Activated T-cell treated with anti-CD3 and anti-CD28 coated beads, Interleukin-2, amount 50 U/mL, for 72 hours (primary cell): ENCODE measurements at regions not wholly inside any gene's neighbourhood (a gene's known extent, or its start where the extent isn't known, plus 50 kb on each side); places are given as distances from the start of the nearest gene placed in this dataset.
A peak's percentile ranks its signal among the peaks of the same experiment; 100 is the strongest.
"Not testable (repeated sequence)": the region's sequence is repeated elsewhere in the genome, so short reads cannot be mapped to it uniquely, and the experiment has no call there.

ENCODE experiments used
- ATAC-seq, 2 donors: fragments of 150-1000 bp; cut with Tn5 transposase; replicated peaks in 1 of 2; 2 replicates each; pipeline ENCODE4 v1.10.0; 2021; ENCODE audit warnings: moderate library complexity in 2 of 2, mild to moderate bottlenecking in 1 of 2
- DNase-seq, 2 donors: peaks; one replicate each; pipeline ENCODE4 v3.0.0; 2021 to 2022; ENCODE audit warnings: mixed read lengths in 1 of 2
- H3K27ac Mint-ChIP-seq: one replicate; pipeline ENCODE4 v1.8.0; 2022; ENCODE audit warnings: mild to moderate bottlenecking, moderate library complexity, mixed read lengths
- H3K27me3 Mint-ChIP-seq: one replicate; pipeline ENCODE4 v1.8.0; 2022; ENCODE audit warnings: low read depth, mixed read lengths
- H3K36me3 Mint-ChIP-seq, 2 donors: one replicate each; pipeline ENCODE4 v1.8.0; 2022; ENCODE audit warnings: mixed read lengths in 2 of 2, mild to moderate bottlenecking in 1 of 2; ENCODE audit not compliant: insufficient read depth in 2 of 2
- H3K4me1 Mint-ChIP-seq: one replicate; pipeline ENCODE4 v1.8.0; 2022; ENCODE audit warnings: low read depth, mixed read lengths
- H3K4me3 Mint-ChIP-seq, 2 donors: one replicate each; pipeline ENCODE4 v1.8.0; 2022; ENCODE audit warnings: mild to moderate bottlenecking in 2 of 2, mixed read lengths in 2 of 2, moderate library complexity in 2 of 2
- H3K9me3 Mint-ChIP-seq, 2 donors: one replicate each; pipeline ENCODE4 v1.8.0; 2022; ENCODE audit warnings: mixed read lengths in 2 of 2

- no peaks in the 10 kb centered on the region for H3K36me3 Mint-ChIP-seq
- ATAC-seq: no peak
- H3K27me3 Mint-ChIP-seq: no peaks in the 10 kb centered on the region
- no peak overlapping the region for H3K4me3 Mint-ChIP-seq
- no peaks in the 10 kb centered on the region for H3K4me1 Mint-ChIP-seq
- DNase-seq: no peak
- H3K9me3 Mint-ChIP-seq: no peaks in the 10 kb centered on the region
- H3K27ac Mint-ChIP-seq: no peak overlapping the region
Observed at GRCh38 chr6:130683761-130684517, 143.3 kb upstream of the SMLR1 start.

- Mint-ChIP-seq H3K4me3 (no peak overlapping the region), H3K9me3 (peaks cover 0 to 3% of the 10 kb centered on the region in 2 donors)
- no peak for DNase-seq
Observed at GRCh38 chr6:130692659-130693058, 134.5 kb upstream of the SMLR1 start.

GRCh38 chr6:130693944-130694343 is 133.3 kb upstream of the SMLR1 start:
- no peak for DNase-seq
- Mint-ChIP-seq H3K36me3 (peaks cover 1% of the 10 kb centered on the region in 2 donors), H3K27ac (no peak overlapping the region)

More at GRCh38 chr6:130692659-130693058, 134.5 kb upstream of the SMLR1 start:
- Mint-ChIP-seq H3K4me1 (peaks cover 29% of the 10 kb centered on the region), H3K27ac (no peak overlapping the region), H3K36me3 (peaks cover 1% of the 10 kb centered on the region in 2 donors), H3K27me3 (no peaks in the 10 kb centered on the region)
- ATAC-seq: no peak

GRCh38 chr6:130694606-130695005 is 132.6 kb upstream of the SMLR1 start:
- no peak overlapping the region for H3K27ac Mint-ChIP-seq
- no peak overlapping the region for H3K4me3 Mint-ChIP-seq
- no peak for ATAC-seq

More at GRCh38 chr6:130693944-130694343, 133.3 kb upstream of the SMLR1 start:
- Mint-ChIP-seq H3K9me3 (peaks cover 0 to 3% of the 10 kb centered on the region in 2 donors), H3K27me3 (no peaks in the 10 kb centered on the region), H3K4me3 (no peak overlapping the region), H3K4me1 (peaks cover 29% of the 10 kb centered on the region)
- ATAC-seq: no peak

GRCh38 chr6:130696806-130697205 is 130.4 kb upstream of the SMLR1 start:
- ATAC-seq (no peak), DNase-seq (no peak)
- peaks cover 29% of the 10 kb centered on the region for H3K4me1 Mint-ChIP-seq
- H3K9me3 Mint-ChIP-seq: peaks cover 0 to 2% of the 10 kb centered on the region in 2 donors
- no peak overlapping the region for H3K4me3 Mint-ChIP-seq
- peaks cover 1% of the 10 kb centered on the region in 2 donors for H3K36me3 Mint-ChIP-seq
- H3K27ac Mint-ChIP-seq: peak overlapping the region; percentile 49
- H3K27me3 Mint-ChIP-seq: no peaks in the 10 kb centered on the region

More at GRCh38 chr6:130694606-130695005, 132.6 kb upstream of the SMLR1 start:
- no peak for DNase-seq
- Mint-ChIP-seq H3K9me3 (peaks cover 0 to 3% of the 10 kb centered on the region in 2 donors), H3K27me3 (no peaks in the 10 kb centered on the region), H3K36me3 (peaks cover 1% of the 10 kb centered on the region in 2 donors), H3K4me1 (peaks cover 29% of the 10 kb centered on the region)

DNA sequence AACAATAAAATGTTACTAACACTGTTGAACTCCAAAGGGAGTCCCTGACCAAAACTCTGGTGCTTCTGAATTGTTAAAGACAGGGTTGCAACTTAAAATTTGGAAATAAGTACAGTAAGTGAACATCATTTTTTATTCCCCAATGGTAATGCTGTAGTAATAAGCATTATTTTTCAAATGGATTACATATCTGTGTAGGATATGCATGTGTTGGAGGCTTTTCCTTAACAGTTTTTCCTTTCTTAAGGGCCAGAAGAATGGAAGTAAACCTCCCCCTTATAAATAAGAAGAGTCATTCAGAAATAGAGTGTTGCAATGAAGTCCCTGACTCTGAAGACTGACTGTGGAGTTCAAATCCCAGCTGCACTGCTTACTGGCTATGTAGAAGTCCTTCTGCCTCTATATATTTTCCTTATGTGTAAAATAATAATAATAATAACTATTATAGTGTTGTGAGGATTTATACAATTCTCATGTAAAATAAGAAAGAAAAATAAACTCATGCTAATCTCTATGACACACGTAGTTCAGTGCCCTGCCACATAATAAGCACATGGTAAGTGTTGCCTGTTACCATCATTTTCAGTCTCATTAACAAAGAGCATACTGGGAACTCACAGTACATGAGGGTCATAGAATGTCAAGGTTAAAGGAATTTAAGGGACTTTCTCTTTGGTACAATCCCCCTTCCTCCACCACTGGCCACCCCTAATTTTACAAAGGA is 129.8 kb upstream of the SMLR1 start:
- H3K4me1 Mint-ChIP-seq: peaks cover 23% of the 10 kb centered on the region
- peak overlapping the region; percentile 49 for H3K27ac Mint-ChIP-seq
- peaks cover 1% of the 10 kb centered on the region in 2 donors for H3K36me3 Mint-ChIP-seq
- peaks cover 0 to 2% of the 10 kb centered on the region in 2 donors for H3K9me3 Mint-ChIP-seq
- H3K4me3 Mint-ChIP-seq: peak overlapping the region in 1 of 2 donors; percentile 18
- DNase-seq: no peak
- no peaks in the 10 kb centered on the region for H3K27me3 Mint-ChIP-seq
- ATAC-seq: peak; percentile 71 to 72

- Mint-ChIP-seq H3K4me1 (peaks cover 21% of the 10 kb centered on the region), H3K36me3 (peaks cover 1 to 3% of the 10 kb centered on the region in 2 donors), H3K27me3 (no peaks in the 10 kb centered on the region), H3K27ac (no peak overlapping the region), H3K9me3 (peaks cover 0 to 3% of the 10 kb centered on the region in 2 donors), H3K4me3 (peak overlapping the region in 1 of 2 donors; percentile 18)
- DNase-seq (peak; percentile 64 to 65), ATAC-seq (peak; percentile 95 to 96)
Observed at GRCh38 chr6:130697995-130698535, 129.1 kb upstream of the SMLR1 start.

GRCh38 chr6:130699742-130700141 is 127.5 kb upstream of the SMLR1 start:
- Mint-ChIP-seq H3K27ac (no peak overlapping the region), H3K4me1 (peaks cover 10% of the 10 kb centered on the region), H3K4me3 (no peak overlapping the region), H3K36me3 (peaks cover 1 to 2% of the 10 kb centered on the region in 2 donors), H3K27me3 (no peaks in the 10 kb centered on the region), H3K9me3 (peaks cover 0 to 5% of the 10 kb centered on the region in 2 donors)
- DNase-seq (no peak), ATAC-seq (no peak)

DNA sequence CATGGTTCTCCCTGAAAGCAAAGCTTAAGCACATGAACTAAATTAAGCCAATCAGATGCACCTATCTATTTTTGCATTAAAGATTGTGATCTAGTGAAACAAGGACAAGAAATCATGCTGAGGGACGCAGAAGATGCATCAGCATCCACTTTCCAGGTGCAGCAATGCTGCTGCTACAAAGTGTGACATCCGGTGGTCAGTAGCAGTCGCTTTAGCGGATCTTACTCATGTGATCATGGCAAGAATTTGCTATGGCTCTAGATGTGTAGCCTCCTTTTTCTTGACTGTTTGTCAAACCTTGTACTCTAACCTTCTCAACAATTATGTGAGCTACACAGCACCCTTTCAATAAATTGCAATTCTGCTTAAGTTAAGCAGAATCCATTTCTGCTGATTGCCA is 126.8 kb upstream of the SMLR1 start:
- Mint-ChIP-seq H3K36me3 (peaks cover 1 to 2% of the 10 kb centered on the region in 2 donors), H3K27ac (no peak overlapping the region), H3K9me3 (peaks cover 0 to 5% of the 10 kb centered on the region in 2 donors), H3K4me1 (peaks cover 10% of the 10 kb centered on the region), H3K4me3 (no peak overlapping the region), H3K27me3 (no peaks in the 10 kb centered on the region)
- no peak for ATAC-seq
- no peak for DNase-seq

DNA sequence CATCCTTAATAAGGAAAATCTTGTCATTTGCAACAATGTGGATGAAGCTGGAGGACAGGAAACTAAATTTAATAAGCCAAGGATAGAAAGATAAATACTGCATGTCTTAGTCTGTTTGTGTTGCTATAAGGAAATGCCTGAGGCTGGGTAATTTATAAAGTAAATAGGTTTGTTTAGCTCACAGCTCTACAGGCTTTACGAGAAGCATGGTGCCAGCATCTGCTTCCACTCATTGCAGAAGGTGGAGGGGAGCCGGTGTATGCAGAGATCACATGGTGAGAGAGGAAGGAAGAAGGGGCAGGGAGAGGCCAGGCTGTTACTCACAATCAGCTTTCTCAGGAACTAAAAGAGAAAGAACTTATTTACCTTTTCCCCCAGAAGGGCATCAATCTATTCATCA is 118.9 kb upstream of the SMLR1 start:
- H3K27me3 Mint-ChIP-seq: no peaks in the 10 kb centered on the region
- peaks cover 3 to 6% of the 10 kb centered on the region in 2 donors for H3K9me3 Mint-ChIP-seq
- H3K36me3 Mint-ChIP-seq: peaks cover 2% of the 10 kb centered on the region in 2 donors
- DNase-seq (no peak), ATAC-seq (no peak)
- H3K27ac Mint-ChIP-seq: peak overlapping the region; percentile 18
- peaks cover 11% of the 10 kb centered on the region for H3K4me1 Mint-ChIP-seq
- H3K4me3 Mint-ChIP-seq: no peak overlapping the region

- peaks cover 11% of the 10 kb centered on the region for H3K4me1 Mint-ChIP-seq
- not testable (repeated sequence) for H3K36me3 Mint-ChIP-seq, ATAC-seq, DNase-seq, H3K27ac Mint-ChIP-seq, H3K27me3 Mint-ChIP-seq, H3K4me3 Mint-ChIP-seq, H3K9me3 Mint-ChIP-seq
Observed at GRCh38 chr6:130711641-130712040, 115.6 kb upstream of the SMLR1 start.

GRCh38 chr6:130713144-130713543 is 114.1 kb upstream of the SMLR1 start:
- Mint-ChIP-seq H3K9me3 (peaks cover 0 to 2% of the 10 kb centered on the region in 2 donors), H3K27me3 (no peaks in the 10 kb centered on the region), H3K27ac (no peak overlapping the region), H3K4me1 (peaks cover 13% of the 10 kb centered on the region), H3K4me3 (no peak overlapping the region), H3K36me3 (no peaks in the 10 kb centered on the region)
- ATAC-seq (no peak), DNase-seq (no peak)

DNA sequence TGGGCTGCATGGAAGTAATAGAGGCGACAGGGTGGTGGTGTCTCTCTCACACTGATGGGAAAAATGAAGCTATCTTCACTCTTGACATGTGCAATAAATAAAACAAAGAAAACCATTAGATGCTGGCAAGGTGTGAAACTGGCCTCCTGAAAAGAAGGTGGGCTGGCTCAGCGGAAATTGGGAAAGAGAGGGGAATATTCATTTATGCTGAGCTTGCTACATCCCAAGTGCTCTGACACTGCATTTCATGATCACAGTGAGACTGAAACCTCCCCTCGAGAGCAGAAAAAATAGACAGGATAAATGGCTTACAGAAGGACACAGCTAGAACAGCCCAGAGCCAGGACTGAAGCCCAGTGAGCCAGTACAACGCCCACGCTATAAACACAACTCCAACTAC is 112.1 kb upstream of the SMLR1 start:
- no peak for DNase-seq
- Mint-ChIP-seq H3K4me1 (peaks cover 15% of the 10 kb centered on the region), H3K36me3 (no peaks in the 10 kb centered on the region), H3K4me3 (no peak overlapping the region), H3K27me3 (no peaks in the 10 kb centered on the region), H3K9me3 (peaks cover 0 to 5% of the 10 kb centered on the region in 2 donors), H3K27ac (no peak overlapping the region)
- no peak for ATAC-seq
